Activated CD8-positive, alpha-beta memory T cell treated with anti-CD3 and anti-CD28 coated beads, Interleukin-2, amount 50 U/mL, for 24 hours (primary cell): ENCODE measurements at regions not wholly inside any gene's neighbourhood (a gene's known extent, or its start where the extent isn't known, plus 50 kb on each side); places are given as distances from the start of the nearest gene placed in this dataset.

Source experiments
- DNase-seq: peaks from one replicate; pipeline ENCODE4 v3.0.0-alpha.2; 2020; ENCODE audit errors: extremely low read depth

GRCh38 chr6:156061465-156061864, 605.8 kb upstream of the NOX3 start:
- DNase-seq: no peak

- DNase-seq: no peak
Measured at GRCh38 chr6:156060013-156060412, 604.4 kb upstream of the NOX3 start.

GRCh38 chr6:156058356-156058755, 602.7 kb upstream of the NOX3 start:
- no peak for DNase-seq

GRCh38 chr6:156057869-156058268, 602.2 kb upstream of the NOX3 start:
- no peak for DNase-seq

GRCh38 chr6:156056085-156056484, 600.4 kb upstream of the NOX3 start:
- no peak for DNase-seq

- DNase-seq: no peak
Measured at GRCh38 chr6:156053626-156054025, 598.0 kb upstream of the NOX3 start.

- no peak for DNase-seq
Measured at GRCh38 chr6:156046841-156047449, 591.3 kb upstream of the NOX3 start.

- DNase-seq: no peak
Measured at GRCh38 chr6:156046268-156046665, 590.6 kb upstream of the NOX3 start.

GRCh38 chr6:156045401-156046267, 590.0 kb upstream of the NOX3 start:
- no peak for DNase-seq

GRCh38 chr6:156033598-156033997, 578.0 kb upstream of the NOX3 start:
- no peak for DNase-seq

- no peak for DNase-seq
Measured at GRCh38 chr6:156031516-156031915, 575.9 kb upstream of the NOX3 start.

GRCh38 chr6:156030053-156030452, 574.4 kb upstream of the NOX3 start:
- no peak for DNase-seq

GRCh38 chr6:156029286-156029985, 573.8 kb upstream of the NOX3 start:
- no peak for DNase-seq

- no peak for DNase-seq
Measured at GRCh38 chr6:156028335-156029131, 572.9 kb upstream of the NOX3 start.

GRCh38 chr6:156027248-156027626, 571.6 kb upstream of the NOX3 start:
- DNase-seq: no peak

GRCh38 chr6:156026486-156027247, 571.0 kb upstream of the NOX3 start:
- DNase-seq: no peak

GRCh38 chr6:156024339-156024738, 568.7 kb upstream of the NOX3 start:
- DNase-seq: no peak

- no peak for DNase-seq
Measured at GRCh38 chr6:156021746-156022396, 566.2 kb upstream of the NOX3 start.

- no peak for DNase-seq
Measured at GRCh38 chr6:156017838-156018237, 562.2 kb upstream of the NOX3 start.

- no peak for DNase-seq
Measured at GRCh38 chr6:156016186-156016976, 560.7 kb upstream of the NOX3 start.
